ENCODE measurements at regions not wholly inside any gene's neighbourhood (a gene's known extent, or its start where the extent isn't known, plus 50 kb on each side); places are given as distances from the start of the nearest gene placed in this dataset.

DNA sequence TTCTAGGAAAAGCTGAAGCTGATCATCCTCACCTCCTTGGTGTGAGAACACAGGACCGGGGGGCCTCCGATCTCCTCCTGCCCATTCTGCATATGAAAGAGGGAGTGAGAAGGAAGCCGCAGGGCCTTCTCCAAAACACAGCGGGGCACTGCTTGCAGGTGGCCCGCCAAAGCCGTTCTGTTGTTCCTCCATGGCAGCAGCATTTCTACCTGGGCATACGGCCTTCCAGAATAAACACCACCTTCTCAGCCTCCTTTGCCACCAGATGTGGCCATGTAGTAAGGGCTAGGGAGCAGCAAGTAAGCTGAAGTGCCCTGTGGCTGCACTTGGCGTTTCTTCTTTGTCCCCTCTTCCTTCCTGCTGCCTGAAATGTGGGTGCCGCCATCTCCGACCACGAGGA lies 214.9 kb downstream of the TOMM20 start:
- no peaks in the 10 kb centered on the region for H3K9me3 ChIP-seq (ENCODE audit: control insufficient read depth, insufficient read depth, low read depth, low read length)
- no peak overlapping the region for H3K4me3 ChIP-seq (ENCODE audit: low read depth, low read length)
- ChIA-PET POLR2A (no interaction called here), CTCF (interaction anchor here (0.6 to 1.0 kb wide), 3 partner anchors 76 to 264 kb away, joined by 3 to 4 read pairs (median 3); no protein-coding TSS in a partner anchor)
- no peak overlapping the region for H3K27ac ChIP-seq (ENCODE audit: extremely low read depth, low read depth, low read length)
- no peak for TF ChIP-seq ZNF510 (tag by site-specific recombination; IDR thresholded peaks at IDR 0.05; ENCODE audit: insufficient replicate concordance)
- TF ChIP-seq, protein P1, sequence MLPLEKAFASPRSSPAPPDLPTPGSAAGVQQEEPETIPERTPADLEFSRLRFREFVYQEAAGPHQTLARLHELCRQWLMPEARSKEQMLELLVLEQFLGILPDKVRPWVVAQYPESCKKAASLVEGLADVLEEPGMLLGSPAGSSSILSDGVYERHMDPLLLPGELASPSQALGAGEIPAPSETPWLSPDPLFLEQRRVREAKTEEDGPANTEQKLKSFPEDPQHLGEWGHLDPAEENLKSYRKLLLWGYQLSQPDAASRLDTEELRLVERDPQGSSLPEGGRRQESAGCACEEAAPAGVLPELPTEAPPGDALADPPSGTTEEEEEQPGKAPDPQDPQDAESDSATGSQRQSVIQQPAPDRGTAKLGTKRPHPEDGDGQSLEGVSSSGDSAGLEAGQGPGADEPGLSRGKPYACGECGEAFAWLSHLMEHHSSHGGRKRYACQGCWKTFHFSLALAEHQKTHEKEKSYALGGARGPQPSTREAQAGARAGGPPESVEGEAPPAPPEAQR (tag by site-specific recombination; IDR thresholded peaks at IDR 0.05): no peak
- TF ChIP-seq ZNF175 (tag by site-specific recombination; IDR thresholded peaks at IDR 0.05): no peak
- TF ChIP-seq, protein P2, sequence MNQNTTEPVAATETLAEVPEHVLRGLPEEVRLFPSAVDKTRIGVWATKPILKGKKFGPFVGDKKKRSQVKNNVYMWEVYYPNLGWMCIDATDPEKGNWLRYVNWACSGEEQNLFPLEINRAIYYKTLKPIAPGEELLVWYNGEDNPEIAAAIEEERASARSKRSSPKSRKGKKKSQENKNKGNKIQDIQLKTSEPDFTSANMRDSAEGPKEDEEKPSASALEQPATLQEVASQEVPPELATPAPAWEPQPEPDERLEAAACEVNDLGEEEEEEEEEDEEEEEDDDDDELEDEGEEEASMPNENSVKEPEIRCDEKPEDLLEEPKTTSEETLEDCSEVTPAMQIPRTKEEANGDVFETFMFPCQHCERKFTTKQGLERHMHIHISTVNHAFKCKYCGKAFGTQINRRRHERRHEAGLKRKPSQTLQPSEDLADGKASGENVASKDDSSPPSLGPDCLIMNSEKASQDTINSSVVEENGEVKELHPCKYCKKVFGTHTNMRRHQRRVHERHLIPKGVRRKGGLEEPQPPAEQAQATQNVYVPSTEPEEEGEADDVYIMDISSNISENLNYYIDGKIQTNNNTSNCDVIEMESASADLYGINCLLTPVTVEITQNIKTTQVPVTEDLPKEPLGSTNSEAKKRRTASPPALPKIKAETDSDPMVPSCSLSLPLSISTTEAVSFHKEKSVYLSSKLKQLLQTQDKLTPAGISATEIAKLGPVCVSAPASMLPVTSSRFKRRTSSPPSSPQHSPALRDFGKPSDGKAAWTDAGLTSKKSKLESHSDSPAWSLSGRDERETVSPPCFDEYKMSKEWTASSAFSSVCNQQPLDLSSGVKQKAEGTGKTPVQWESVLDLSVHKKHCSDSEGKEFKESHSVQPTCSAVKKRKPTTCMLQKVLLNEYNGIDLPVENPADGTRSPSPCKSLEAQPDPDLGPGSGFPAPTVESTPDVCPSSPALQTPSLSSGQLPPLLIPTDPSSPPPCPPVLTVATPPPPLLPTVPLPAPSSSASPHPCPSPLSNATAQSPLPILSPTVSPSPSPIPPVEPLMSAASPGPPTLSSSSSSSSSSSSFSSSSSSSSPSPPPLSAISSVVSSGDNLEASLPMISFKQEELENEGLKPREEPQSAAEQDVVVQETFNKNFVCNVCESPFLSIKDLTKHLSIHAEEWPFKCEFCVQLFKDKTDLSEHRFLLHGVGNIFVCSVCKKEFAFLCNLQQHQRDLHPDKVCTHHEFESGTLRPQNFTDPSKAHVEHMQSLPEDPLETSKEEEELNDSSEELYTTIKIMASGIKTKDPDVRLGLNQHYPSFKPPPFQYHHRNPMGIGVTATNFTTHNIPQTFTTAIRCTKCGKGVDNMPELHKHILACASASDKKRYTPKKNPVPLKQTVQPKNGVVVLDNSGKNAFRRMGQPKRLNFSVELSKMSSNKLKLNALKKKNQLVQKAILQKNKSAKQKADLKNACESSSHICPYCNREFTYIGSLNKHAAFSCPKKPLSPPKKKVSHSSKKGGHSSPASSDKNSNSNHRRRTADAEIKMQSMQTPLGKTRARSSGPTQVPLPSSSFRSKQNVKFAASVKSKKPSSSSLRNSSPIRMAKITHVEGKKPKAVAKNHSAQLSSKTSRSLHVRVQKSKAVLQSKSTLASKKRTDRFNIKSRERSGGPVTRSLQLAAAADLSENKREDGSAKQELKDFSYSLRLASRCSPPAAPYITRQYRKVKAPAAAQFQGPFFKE (tag by site-specific recombination; IDR thresholded peaks at IDR 0.05; ENCODE audit: borderline replicate concordance): no peak
- no peak for TF ChIP-seq ZNF24 (tag by site-specific recombination; IDR thresholded peaks at IDR 0.05)
- no peak for TF ChIP-seq ZNF548 (tag by site-specific recombination; IDR thresholded peaks at IDR 0.05)
- no peak for TF ChIP-seq ZNF211 (tag by site-specific recombination; IDR thresholded peaks at IDR 0.05; ENCODE audit: low read depth)
- H3K36me3 ChIP-seq (ENCODE audit: control insufficient read depth in 2 of 2, insufficient read depth in 1 of 2, low read length in 2 of 2): no peaks in the 10 kb centered on the region
- peaks cover 11% of the 10 kb centered on the region; the same call in 1 of the 2 replicates for H3K4me1 ChIP-seq (ENCODE audit: control insufficient read depth, insufficient read depth, low read length)

DNA sequence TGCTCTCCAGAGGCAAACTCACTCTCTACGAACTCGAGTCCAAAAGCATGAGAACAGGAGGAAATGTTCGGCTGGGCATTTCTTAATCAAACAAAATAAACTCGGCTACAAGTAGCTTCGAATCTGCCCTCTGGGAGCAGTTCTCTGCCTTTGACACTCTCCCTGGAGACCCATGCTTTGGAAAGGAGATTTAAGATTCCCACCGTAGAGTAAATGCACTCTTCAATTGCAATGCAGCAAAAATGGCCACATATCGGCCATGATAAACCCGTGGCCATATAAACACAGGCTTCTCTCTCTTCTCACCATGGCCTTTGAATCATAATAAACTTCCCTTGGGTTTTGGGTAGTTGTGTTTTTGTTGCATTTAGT lies 215.4 kb downstream of the TOMM20 start:
- 0 out of 2 replicates have a peak, but pooled peaks have one; percentile 16 for TF ChIP-seq YY2 (tag by site-specific recombination; IDR thresholded peaks at IDR 0.05)
- TF ChIP-seq SETDB1 (IDR thresholded peaks at IDR 0.05; ENCODE audit: insufficient read length, low read length): no peak
- Histone ChIP-seq H3K4me3 (ENCODE audit: low read depth, low read length) (no peak overlapping the region), H3K9me3 (ENCODE audit: control insufficient read depth, insufficient read depth, low read depth, low read length) (no peaks in the 10 kb centered on the region), H3K36me3 (ENCODE audit: control insufficient read depth in 2 of 2, insufficient read depth in 1 of 2, low read length in 2 of 2) (no peaks in the 10 kb centered on the region), H3K27ac (ENCODE audit: extremely low read depth, low read depth, low read length) (no peak overlapping the region), H3K4me1 (ENCODE audit: control insufficient read depth, insufficient read depth, low read length) (peaks cover 5% of the 10 kb centered on the region; the same call in 1 of the 2 replicates)
- CTCF ChIA-PET: interaction anchor here (1.0 kb wide), 2 partner anchors 76 to 170 kb away, joined by 3 to 4 read pairs; no protein-coding TSS in a partner anchor
- POLR2A ChIA-PET: no interaction called here

DNA sequence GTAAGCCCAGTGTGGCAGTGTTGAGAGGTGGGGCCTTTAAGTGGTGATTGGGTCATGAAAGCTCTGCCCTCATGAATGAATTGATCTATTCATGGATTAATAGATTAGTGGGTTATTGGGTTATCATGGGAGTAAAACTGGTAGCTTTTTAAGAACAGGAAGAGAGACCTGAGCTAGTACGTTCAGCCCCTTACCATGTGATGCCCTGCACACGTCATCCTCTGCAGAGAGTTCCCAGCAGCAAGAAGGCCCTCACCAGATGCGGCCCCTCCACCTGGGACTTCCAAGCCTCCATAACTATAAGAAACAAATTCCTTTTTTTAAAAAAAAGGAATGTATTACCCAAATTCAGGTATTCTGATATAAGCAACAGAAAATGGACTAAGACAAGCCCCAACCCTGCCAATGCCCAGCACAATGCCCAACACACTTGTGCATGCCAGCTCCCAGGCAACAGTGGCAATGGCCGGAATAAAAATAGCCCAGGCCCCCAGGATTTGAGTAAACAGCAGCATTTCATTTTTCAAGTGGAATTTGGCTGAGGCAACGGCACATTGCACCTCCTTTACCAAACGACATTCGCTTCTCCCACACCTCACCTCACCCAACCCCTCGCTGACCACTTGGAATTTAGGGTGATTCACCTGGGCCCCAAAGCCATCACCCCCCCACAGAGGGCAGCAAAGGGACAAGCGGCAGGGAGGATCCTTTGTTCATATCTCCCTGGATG lies 215.9 kb downstream of the TOMM20 start:
- CTCF ChIA-PET: interaction anchor here (0.6 to 1.3 kb wide), 8 partner anchors 10 to 210 kb away, joined by 3 to 5 read pairs (median 4); no protein-coding TSS in a partner anchor
- no peaks in the 10 kb centered on the region for H3K9me3 ChIP-seq (ENCODE audit: control insufficient read depth, insufficient read depth, low read depth, low read length)
- H3K4me1 ChIP-seq (ENCODE audit: control insufficient read depth, insufficient read depth, low read length): 0 out of 2 replicates have a peak, but pooled peaks cover 2% of the 10 kb centered on the region
- no peak overlapping the region for H3K4me3 ChIP-seq (ENCODE audit: low read depth, low read length)
- no peak overlapping the region for H3K27ac ChIP-seq (ENCODE audit: extremely low read depth, low read depth, low read length)
- no peaks in the 10 kb centered on the region for H3K36me3 ChIP-seq (ENCODE audit: control insufficient read depth in 2 of 2, insufficient read depth in 1 of 2, low read length in 2 of 2)
- POLR2A ChIA-PET: no interaction called here
- TF ChIP-seq ZNF16 (tag by site-specific recombination; IDR thresholded peaks at IDR 0.05; ENCODE audit: low read depth): no peak
- TF ChIP-seq ZNF544 (tag by site-specific recombination; IDR thresholded peaks at IDR 0.05): no peak
- no peak for TF ChIP-seq GLI2 (tag by site-specific recombination; IDR thresholded peaks at IDR 0.05; ENCODE audit: borderline replicate concordance, low read depth)
- no peak for TF ChIP-seq ZNF354C (tag by site-specific recombination; IDR thresholded peaks at IDR 0.05; ENCODE audit: borderline replicate concordance, low read depth)
- TF ChIP-seq, protein P3, sequence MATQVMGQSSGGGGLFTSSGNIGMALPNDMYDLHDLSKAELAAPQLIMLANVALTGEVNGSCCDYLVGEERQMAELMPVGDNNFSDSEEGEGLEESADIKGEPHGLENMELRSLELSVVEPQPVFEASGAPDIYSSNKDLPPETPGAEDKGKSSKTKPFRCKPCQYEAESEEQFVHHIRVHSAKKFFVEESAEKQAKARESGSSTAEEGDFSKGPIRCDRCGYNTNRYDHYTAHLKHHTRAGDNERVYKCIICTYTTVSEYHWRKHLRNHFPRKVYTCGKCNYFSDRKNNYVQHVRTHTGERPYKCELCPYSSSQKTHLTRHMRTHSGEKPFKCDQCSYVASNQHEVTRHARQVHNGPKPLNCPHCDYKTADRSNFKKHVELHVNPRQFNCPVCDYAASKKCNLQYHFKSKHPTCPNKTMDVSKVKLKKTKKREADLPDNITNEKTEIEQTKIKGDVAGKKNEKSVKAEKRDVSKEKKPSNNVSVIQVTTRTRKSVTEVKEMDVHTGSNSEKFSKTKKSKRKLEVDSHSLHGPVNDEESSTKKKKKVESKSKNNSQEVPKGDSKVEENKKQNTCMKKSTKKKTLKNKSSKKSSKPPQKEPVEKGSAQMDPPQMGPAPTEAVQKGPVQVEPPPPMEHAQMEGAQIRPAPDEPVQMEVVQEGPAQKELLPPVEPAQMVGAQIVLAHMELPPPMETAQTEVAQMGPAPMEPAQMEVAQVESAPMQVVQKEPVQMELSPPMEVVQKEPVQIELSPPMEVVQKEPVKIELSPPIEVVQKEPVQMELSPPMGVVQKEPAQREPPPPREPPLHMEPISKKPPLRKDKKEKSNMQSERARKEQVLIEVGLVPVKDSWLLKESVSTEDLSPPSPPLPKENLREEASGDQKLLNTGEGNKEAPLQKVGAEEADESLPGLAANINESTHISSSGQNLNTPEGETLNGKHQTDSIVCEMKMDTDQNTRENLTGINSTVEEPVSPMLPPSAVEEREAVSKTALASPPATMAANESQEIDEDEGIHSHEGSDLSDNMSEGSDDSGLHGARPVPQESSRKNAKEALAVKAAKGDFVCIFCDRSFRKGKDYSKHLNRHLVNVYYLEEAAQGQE (tag by site-specific recombination; IDR thresholded peaks at IDR 0.05): no peak
- no peak for TF ChIP-seq ZNF214 (tag by site-specific recombination; IDR thresholded peaks at IDR 0.05; ENCODE audit: borderline replicate concordance)
- TF ChIP-seq ZNF335 (tag by site-specific recombination; conservative IDR thresholded peaks at IDR 0.05): no peak
- TF ChIP-seq ZNF501 (tag by site-specific recombination; IDR thresholded peaks at IDR 0.05): no peak

Data from HEK293 (cell line).